GM18498 (cell line): ENCODE measurements at regions not wholly inside any gene's neighbourhood (a gene's known extent, or its start where the extent isn't known, plus 50 kb on each side); places are given as distances from the start of the nearest gene placed in this dataset.

Source experiments
- ATAC-seq: cut with Tn5 transposase; IDR thresholded peaks from one replicate; pipeline ENCODE4 v1.9.1; 2021; ENCODE audit warnings: mild to moderate bottlenecking, moderate library complexity; ENCODE audit not compliant: unreplicated experiment

DNA sequence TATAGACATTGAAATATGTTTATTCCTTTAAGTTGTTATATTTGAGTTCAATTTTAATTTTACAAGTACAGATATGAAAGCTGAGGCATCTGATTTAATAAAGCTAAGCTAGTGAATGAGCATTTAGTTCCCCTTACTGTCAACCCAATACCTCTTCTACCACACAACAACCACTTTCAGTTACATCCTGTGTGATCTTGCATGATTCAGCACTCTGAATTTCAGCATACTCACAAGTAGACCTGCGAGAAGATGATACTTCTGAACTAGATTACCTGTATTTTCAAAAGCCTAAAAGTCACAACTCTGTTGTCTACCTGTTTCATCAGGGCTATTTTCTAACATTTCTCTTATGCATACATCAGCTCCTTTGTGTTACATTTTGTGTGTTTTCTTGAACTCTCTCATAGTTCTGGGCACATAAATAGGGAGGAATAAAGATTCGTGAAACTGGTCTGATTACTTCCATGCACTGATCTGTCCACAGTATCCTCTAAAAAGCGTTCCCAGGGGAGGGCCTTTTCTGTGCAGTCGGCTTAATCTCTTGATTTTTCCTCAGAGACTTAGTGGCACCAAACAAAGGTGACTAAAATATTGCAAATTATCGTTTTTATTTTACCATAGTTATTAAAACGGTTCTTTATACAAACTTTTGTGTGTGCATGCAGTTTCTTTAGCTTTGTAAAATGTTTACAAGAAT lies 2025.5 kb upstream of the NUDT12 start:
- no peak for ATAC-seq

DNA sequence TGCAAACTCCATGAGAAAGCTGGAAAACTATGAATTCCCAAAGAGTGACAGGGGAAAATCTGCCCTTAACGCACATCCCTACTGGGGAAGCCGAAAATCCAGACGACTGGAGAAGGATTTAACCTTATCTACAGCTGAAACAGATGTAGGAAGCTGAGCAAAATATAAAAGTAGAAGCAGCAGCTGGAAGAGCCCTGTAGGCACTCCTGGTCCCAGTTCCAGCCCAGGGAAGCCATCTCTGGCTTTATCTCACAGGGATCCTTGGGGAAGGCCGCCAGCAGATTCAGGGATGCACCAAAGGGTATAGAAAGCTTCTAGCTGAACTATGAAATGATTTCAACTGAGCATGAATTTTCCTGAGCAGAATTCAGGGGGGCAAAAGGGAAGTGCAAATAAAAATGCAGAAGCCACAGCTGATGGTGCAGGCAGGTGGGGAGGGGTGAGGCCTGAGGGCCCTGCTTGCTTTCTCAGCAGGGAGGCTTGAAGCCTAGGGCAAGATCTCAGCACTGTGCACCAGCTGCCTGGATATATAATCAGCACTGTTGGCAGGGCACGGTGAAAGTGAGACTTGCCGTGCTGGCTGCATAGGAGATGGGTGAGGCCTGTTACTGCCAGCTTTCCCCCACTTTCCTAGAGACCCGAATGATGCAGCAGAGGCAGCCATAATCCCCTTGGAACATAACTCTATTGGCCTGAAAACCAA lies 2019.5 kb upstream of the NUDT12 start:
- ATAC-seq = no peak

DNA sequence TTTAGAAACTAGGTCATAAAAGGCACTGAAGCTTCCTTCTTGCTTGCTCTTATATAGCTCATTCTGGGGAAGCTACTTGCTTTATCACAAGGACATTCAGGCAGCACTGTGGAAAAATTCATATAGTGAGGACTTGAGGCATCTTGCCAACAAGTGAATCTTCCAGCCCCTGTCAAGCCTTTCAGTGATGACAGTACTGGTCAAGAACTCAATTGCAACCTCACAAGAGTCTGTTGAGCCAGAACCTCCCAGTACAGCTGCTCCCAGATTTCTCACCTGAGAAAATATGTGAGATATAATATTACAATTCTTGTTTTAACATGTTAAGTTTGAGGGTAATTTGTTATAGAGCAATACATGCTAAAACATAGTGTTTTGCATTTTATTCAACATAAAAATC lies 2011.0 kb upstream of the NUDT12 start:
- ATAC-seq = no peak

DNA sequence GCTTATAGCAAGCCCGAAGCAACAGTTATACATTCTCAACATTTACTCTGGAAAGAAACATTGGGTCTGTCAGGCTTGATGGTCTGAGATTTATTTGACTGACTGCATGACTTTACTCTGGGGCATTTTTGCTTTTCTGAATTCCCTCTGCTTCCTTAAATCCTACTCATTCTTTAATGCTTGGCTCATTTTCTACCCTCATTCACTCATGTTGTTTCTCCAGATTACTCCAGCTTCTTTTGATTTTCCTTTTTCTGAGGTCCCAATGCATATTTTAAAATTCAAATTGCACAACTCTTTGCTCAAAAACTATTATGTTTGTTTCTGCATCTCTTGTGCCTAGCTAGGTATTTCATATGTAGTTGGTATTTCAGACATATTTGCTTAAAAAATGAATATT lies 2002.9 kb upstream of the NUDT12 start:
- no peak for ATAC-seq

DNA sequence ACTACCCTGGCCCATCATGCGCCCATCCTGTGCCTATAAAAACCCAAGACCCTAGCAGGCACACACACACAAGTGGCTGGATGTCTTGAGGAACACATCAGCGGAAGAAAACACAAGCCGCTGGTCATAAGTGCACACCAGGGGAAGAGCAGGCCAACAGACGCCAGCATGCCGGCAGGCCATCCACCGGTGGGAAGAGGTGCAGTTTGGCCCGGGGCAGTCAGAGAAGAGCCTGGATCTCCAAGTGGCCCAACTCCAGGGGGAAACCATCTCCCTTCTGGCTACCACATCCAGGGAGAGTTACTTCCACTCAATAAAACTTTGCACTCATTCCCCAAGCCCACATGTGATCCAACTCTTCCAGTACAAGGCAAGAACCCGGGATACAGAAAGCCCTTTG lies 2001.3 kb upstream of the NUDT12 start:
- no peak for ATAC-seq

DNA sequence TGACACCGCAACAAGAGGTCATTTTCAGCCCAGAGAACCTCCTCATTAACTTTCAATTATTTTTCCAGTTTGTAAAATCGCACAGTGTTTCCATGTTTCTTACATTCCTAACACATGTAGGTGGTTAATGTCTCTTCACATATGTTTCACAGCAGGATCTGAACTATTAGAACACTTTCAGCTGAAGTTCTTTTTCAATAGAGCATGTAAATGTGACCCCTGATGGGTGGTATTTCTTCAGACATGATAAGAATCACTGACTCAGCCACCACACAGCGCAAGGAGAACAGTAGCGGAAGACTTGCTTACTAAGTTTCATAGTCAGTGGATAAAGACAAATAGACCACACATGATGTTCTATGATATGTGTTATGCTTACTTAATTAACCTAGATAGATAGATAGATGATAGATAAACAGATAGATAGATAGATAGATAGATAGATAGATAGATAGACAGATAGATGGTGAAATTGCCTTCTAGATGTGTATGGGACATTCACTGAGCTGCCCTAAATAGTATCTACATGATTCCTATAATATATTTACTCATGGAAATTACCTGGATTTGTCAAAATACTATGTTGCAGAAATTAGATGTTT lies 1992.1 kb upstream of the NUDT12 start:
- ATAC-seq = no peak

DNA sequence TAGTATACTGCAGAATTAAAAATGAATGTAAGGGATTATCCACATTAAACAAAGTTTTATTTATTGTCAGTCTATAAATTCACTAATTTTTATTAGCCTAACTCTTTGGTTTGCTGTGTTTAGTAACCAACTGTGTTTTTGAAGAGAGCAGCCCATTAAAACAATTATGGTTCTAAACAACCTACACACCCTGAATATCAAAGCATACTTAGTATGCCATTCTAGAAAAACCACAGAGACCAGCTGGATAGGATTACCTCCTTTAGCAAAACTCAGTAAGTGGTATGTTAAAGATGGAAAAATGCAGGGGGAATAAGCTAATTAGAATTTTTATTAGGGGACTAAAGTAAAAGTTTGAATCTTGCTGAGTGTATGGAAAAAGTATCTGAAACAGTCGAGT lies 1981.7 kb upstream of the NUDT12 start:
- ATAC-seq = no peak

DNA sequence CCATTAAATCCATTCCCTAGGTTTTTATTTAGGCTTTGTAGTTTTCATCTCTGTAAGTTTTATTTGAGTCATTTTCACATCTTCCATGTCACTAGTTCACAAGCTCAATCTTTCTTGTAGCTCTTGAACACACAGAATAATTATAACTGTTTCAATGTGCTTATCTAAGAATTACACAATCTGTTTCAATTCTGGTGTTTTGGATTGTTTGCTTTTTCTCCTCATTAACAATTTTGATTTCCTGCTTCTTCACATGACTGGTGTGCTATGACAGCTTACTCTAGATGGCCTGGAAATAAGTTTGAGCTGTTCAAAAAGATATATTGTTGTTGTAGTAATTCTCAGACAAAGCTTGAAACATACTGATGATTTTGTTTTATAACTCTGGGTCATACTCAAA lies 1974.1 kb upstream of the NUDT12 start:
- no peak for ATAC-seq

DNA sequence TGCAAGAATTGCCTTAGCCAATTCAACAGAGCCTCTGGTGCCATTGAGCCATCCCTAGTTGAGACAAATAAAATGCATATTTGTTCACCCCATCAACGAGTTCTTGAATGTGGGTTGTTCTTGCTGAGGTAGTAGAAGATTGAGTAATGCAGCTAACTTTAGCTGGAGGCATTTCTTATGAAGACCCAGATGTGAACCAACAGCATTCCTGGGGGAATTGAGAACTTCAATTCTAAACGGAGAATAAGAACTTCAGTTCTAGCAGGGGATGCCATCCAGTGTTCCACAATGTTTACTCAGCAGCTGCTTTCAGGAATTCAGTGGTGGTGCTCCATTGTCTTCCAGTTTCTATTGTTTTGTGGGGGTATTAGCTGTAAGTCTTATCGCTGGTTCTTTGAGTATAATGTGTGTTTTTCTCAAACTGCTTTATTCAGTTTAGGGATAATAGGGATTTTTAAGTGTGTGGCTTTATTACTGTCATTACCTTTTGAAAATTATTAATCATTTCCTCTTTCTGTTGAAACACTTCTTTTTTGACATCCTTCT lies 1968.2 kb upstream of the NUDT12 start:
- no peak for ATAC-seq

DNA sequence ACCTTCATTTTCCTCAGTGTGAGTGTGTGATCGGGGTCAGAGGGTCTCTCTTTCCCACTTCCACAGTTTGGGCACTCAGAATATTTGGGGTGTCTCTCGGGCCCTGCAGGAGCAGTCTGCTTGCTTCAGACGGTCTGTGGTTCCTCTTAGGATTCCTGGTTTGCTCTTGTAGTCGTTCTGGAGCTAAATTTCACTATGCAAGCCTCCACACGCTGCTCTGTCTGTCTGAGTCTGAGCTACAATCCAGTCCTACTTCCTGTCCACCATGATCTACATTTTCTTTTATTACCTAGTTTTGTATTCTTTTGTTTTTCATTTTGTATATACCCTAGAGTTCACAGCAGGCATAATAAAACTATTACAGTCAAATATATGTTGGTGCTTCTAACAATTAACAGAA lies 1967.3 kb upstream of the NUDT12 start:
- no peak for ATAC-seq

DNA sequence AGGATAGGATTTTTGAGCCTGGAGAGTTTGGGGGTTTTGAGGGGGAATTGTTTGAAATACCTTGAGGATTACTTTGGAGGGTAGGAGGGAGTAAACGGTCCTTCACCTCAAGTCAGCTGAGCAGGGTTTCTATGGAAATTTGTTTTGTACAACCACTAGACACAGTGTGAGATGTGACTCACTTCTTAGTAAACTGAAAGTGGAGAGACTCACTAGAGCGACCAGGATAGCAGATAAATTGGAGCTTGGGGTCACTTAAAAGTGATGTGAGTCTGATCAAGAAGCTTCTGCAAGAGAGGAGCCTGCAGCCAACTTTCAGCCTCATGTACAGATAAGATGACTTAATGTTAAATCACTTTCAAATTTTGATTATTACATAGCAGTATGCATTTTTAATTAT lies 1945.9 kb upstream of the NUDT12 start:
- no peak for ATAC-seq

DNA sequence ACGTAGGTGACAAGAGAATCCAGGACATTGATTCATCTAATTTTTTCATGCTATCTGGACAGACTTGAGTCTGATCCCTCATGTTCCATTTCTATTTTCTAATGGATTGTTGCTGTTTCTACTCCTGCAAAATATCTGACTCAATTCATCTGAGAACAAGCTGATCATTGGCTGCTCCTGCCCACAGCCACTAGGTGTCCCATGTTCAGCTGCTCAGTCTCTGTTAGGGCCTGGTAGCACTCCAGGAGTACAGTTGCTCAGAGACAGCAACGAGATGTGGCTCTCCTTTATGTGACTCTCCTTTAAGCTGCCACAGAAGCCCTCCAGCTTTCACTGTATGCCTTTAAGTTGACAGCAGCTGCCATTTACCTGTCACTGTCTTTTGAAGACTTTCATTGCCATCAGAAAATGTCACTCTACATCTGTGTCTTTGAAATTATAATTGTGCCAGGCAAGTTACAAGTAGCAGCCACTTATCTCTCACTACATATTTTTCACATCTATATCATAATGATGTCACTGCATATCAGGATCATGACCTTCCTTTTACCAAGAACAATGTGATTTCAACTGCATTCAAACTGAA lies 1944.2 kb upstream of the NUDT12 start:
- no peak for ATAC-seq

DNA sequence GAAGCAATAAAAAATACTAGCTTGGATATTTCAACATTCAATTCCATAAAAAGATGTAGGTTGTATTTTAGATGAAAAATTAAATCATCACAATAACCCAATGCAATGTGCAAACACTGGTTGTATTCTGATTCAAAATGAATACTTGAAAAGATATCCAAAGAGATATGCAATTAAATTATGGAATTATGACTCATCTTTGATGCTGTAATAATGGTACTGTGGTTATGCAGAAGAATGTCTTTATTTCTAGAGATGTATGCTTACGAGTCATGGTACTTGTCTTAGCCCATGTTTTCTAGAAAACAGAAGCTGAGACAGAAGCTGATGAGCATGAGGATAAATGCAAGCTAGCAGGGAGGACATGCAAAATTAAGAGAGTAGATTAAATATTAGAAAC lies 1941.4 kb upstream of the NUDT12 start:
- ATAC-seq = no peak

DNA sequence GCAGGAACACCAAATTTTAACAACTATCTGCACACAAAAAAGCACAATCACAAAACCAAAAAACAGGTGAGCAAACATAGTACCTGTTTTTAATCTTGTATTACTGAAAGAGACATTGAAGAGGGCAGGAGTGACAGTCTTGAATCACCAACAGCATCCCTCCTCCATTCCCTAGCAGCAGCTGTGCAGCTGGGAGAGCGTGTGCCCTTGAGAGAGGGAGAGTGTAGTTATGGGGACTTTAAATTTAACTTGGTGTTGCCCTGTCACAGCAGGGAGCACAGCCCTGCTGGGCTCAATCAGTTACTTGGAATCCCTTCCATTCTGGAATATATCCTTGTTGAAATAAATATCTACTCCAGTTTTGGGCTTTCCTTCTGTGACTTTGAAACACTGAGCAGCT lies 1938.7 kb upstream of the NUDT12 start:
- ATAC-seq = no peak

DNA sequence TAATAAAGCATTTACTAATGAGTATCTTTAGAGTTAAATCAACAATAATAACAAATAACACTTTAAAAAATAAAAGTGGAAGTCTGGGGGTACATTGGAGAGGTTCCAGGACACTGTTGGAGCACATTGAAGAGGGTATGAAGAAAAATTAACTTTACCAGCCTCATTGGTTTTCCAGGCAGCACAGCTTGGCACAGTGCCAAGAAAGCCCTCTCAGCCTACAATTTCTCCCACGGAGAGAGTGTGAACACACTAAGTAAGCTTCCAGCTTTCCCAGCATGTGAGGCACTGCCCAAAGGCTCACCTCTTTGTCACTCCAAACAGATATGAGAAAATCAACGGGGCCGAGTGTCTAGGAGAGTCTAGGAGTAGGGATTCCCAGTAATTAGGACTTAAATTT lies 1912.8 kb upstream of the NUDT12 start:
- ATAC-seq = no peak

DNA sequence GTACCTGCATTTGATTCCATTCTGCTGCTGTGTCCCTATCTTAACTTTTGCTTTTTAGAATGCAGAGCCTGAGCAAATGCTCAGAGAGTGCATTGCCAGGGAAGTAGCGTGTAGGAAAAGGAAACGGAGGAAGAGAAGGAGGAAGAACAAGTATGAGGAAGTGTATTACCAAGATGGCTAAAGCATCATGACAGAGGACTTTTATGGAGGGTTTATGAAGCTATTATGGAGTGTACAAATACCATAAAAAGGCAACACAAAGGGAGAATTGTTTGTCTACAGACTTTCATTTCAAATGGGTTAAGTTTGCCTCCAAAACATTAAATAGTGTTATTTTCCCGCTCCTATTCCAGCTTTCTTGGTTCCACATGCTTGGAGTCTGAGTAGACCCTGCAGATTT lies 1899.8 kb upstream of the NUDT12 start:
- no peak for ATAC-seq

DNA sequence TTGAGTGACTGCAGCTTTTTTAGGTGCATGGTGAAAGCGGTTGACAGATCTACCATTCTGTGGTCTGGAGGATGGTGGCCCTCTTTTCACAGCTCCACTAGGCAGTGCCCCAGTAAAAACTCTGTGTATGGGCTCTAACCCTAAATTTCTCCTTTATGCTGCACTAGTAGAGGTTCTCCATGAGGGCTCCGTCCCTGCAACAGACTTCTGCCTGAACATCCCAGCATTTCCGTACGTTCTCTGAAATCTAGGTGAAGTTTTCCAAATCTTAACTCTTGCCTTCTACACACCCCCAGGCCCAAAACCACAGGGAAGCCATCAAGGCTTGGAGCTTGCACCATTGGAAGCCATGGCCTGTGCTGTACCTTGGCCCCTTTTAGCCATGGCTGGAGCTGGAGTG lies 1898.1 kb upstream of the NUDT12 start:
- no peak for ATAC-seq

DNA sequence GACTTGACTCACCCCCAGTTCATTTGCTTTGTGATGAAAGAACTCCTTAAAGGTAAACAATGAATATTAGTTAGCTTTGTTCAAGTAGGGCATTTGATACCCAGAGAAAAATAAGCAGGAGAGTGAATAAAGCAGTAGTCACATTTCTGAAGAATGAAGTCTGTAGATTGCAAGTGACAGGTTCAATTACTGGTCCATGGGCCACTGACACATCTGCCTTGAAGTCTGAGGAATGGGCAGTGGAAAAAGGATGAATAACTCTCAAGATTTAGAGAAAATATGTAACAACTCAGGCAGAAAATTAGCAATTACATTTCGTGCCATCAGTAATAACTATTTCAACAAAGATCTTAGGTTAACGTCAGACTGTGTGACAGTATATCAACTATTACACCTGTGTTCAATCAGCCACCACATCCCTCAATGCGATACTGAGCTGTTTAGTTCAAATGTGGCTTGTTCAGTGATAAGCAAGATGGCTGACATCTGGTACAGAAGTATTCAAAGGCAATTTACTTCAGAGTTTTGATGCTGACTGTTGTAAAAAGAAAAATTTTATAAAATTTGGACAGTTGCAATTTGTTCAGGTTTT lies 1890.7 kb upstream of the NUDT12 start:
- no peak for ATAC-seq

DNA sequence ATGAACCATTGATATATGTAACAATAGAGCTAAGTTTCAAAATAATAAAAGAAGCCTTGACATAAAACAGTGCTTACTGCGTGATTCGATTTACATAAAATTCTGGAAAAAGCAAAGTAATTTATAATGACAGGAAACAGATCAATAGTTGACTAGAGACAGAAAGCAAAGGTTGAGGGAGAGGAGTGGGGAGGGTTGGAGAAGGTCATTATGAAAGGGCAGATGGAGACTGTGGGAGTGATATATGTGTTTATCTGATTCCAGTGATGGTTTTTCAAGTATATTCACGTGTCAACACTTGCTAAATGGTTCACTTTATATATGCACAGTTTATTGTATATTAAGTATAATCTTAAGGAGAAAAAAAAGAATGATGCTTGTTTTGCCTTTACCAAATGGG lies 1885.7 kb upstream of the NUDT12 start:
- ATAC-seq = no peak

DNA sequence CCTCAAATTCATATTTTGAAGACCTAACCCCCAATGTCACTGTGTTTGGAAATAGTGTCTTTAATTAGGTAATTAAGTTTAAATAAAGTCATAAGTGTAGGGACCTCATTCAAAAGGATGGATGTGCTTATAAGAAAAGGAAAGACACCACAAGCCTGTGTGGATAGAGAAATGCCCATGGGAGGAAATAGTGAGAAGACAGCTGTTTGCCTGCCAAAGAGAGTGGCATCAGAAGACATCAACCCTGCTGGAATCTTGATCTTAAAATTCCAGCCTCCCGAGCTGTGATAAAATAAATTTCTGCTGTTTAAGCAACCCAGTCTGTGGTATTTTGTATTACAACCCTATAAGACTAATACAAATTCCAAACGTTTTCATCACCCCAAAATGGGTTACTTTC lies 1867.9 kb upstream of the NUDT12 start:
- no peak for ATAC-seq
